IMR-90 (cell line): ENCODE measurements at regions not wholly inside any gene's neighbourhood (a gene's known extent, or its start where the extent isn't known, plus 50 kb on each side); places are given as distances from the start of the nearest gene placed in this dataset.

Source experiments
- ATAC-seq: fragments of 200-7000 bp; cut with Tn5 transposase; 2 replicates; pipeline ENCODE4 v1.9.1; 2020; ENCODE audit warnings: low read depth, mild to moderate bottlenecking, moderate library complexity
- BruUV-seq: library from RNA; stranded (reverse); fragments of 400-500 nt; replicated peaks from 2 replicates; lab custom pipeline; 2021; lab: Mats Ljungman, UMichigan
- CTCF ChIA-PET: fragments of 300-600 bp; formaldehyde crosslinking; extraction: SDS; loops from one replicate; lab custom pipeline; 2021; ENCODE audit warnings: antibody characterized with exemption; lab: Yijun Ruan, JAX
- POLR2A ChIA-PET: fragments of 300-600 bp; sonication (Branson Sonifier 250); formaldehyde crosslinking; loops from one replicate; lab custom pipeline; 2022; ENCODE audit warnings: antibody characterized with exemption; ENCODE audit not compliant: unreplicated experiment; lab: Charles Lee
- DNase-seq: peaks from one replicate; pipeline ENCODE4 v3.0.0; 2013
- H2AFZ ChIP-seq: replicated peaks from 2 replicates; pipeline ENCODE3; 2013; ENCODE audit warnings: low read length, mild to moderate bottlenecking; ENCODE audit not compliant: poor library complexity
- H2AK5ac ChIP-seq: 2 replicates; pipeline ENCODE4 v1.6.1; 2013; ENCODE audit warnings: low read depth, low read length, inconsistent platforms
- H2AK9ac ChIP-seq: replicated peaks from 2 replicates; pipeline ENCODE3; 2013; ENCODE audit warnings: mild to moderate bottlenecking, low read depth, low read length, moderate library complexity; ENCODE audit not compliant: poor library complexity
- H2BK120ac ChIP-seq: 2 replicates; pipeline ENCODE4 v1.6.1; 2013; ENCODE audit warnings: low read depth, low read length, inconsistent platforms
- H2BK15ac ChIP-seq: 3 replicates; pipeline ENCODE4 v1.6.1; 2013; ENCODE audit warnings: low read depth, low read length, inconsistent platforms
- H2BK20ac ChIP-seq: 2 replicates; pipeline ENCODE4 v1.6.1; 2013; ENCODE audit warnings: low read depth, mild to moderate bottlenecking, inconsistent platforms, low read length, moderate library complexity
- H2BK5ac ChIP-seq: 2 replicates; pipeline ENCODE4 v1.6.1; 2013; ENCODE audit warnings: mild to moderate bottlenecking, low read depth, low read length, inconsistent platforms; ENCODE audit not compliant: poor library complexity, severe bottlenecking
- H3K14ac ChIP-seq: replicated peaks from 2 replicates; pipeline ENCODE4 v1.6.1; 2013; ENCODE audit warnings: low read depth, low read length, inconsistent platforms
- H3K18ac ChIP-seq: 2 replicates; pipeline ENCODE4 v1.6.1; 2013; ENCODE audit warnings: low read depth, low read length, control low read depth
- H3K23ac ChIP-seq: 2 replicates; pipeline ENCODE4 v1.6.1; 2013; ENCODE audit warnings: low read depth, low read length, inconsistent platforms
- H3K27ac ChIP-seq: 2 replicates; pipeline ENCODE4 v1.5.1; 2013; ENCODE audit warnings: mild to moderate bottlenecking, control low read depth, low read length; ENCODE audit not compliant: insufficient read depth
- H3K27me3 ChIP-seq: 2 replicates; pipeline ENCODE4 v1.6.1; 2013; ENCODE audit warnings: low read length; ENCODE audit not compliant: control insufficient read depth, insufficient read depth
- H3K36me3 ChIP-seq: 2 replicates; pipeline ENCODE4 v1.6.1; 2013; ENCODE audit warnings: low read length, mixed read lengths; ENCODE audit not compliant: control insufficient read depth, insufficient read depth
- H3K4ac ChIP-seq: 2 replicates; pipeline ENCODE4 v1.6.1; 2013; ENCODE audit warnings: low read depth, low read length, inconsistent platforms
- H3K4me1 ChIP-seq: 2 replicates; pipeline ENCODE4 v1.6.1; 2013; ENCODE audit warnings: low read length, mixed read lengths; ENCODE audit not compliant: control insufficient read depth, insufficient read depth
- H3K4me2 ChIP-seq: 2 replicates; pipeline ENCODE4 v1.6.1; 2013; ENCODE audit warnings: low read depth, mild to moderate bottlenecking, control low read depth, low read length, moderate library complexity
- H3K4me3 ChIP-seq: 2 replicates; pipeline ENCODE4 v1.5.1; 2013; ENCODE audit warnings: low read depth, mild to moderate bottlenecking, control low read depth, low read length, moderate library complexity; ENCODE audit not compliant: insufficient read depth
- H3K56ac ChIP-seq: 2 replicates; pipeline ENCODE4 v1.6.1; 2013; ENCODE audit warnings: low read length, inconsistent platforms; ENCODE audit not compliant: insufficient read depth; ENCODE audit errors: extremely low read depth
- H3K79me1 ChIP-seq, 2 experiments: 2 replicates each; pipeline ENCODE4 v1.6.1; 2013; ENCODE audit warnings: low read length in 2 of 2, inconsistent platforms in 1 of 2, low read depth in 1 of 2
- H3K9ac ChIP-seq: 2 replicates; pipeline ENCODE4 v1.6.1; 2013; ENCODE audit warnings: low read depth, low read length, control low read depth
- H3K9me1 ChIP-seq: 2 replicates; pipeline ENCODE4 v1.6.1; 2013; ENCODE audit warnings: low read length, inconsistent platforms; ENCODE audit not compliant: insufficient read depth
- H3K9me3 ChIP-seq: 2 replicates; pipeline ENCODE4 v1.6.1; 2013; ENCODE audit warnings: low read length; ENCODE audit not compliant: control insufficient read depth, insufficient read depth
- H4K20me1 ChIP-seq: 2 replicates; pipeline ENCODE4 v1.6.1; 2013; ENCODE audit warnings: low read length, inconsistent platforms; ENCODE audit not compliant: insufficient read depth
- H4K5ac ChIP-seq: 2 replicates; pipeline ENCODE4 v1.6.1; 2013; ENCODE audit warnings: mild to moderate bottlenecking, low read depth, low read length, control low read depth
- H4K8ac ChIP-seq, 2 experiments: 2 replicates each; pipeline ENCODE4 v1.6.1; 2013; ENCODE audit warnings: low read depth in 2 of 2, low read length in 2 of 2, control low read depth in 1 of 2, inconsistent platforms in 1 of 2
- H4K91ac ChIP-seq: 2 replicates; pipeline ENCODE4 v1.6.1; 2013; ENCODE audit warnings: low read depth, low read length, inconsistent platforms; ENCODE audit not compliant: insufficient read depth
- BHLHE40 ChIP-seq: fragments of 150-350 bp; IDR thresholded peaks from 2 replicates; pipeline ENCODE4 v1.6.1; 2016; ENCODE audit warnings: mild to moderate bottlenecking, low read depth, low read length
- CEBPB ChIP-seq: IDR thresholded peaks from 2 replicates; pipeline ENCODE4 v1.6.1; 2012; ENCODE audit warnings: low read depth, low read length, improper control_type of control experiment
- CHD1 ChIP-seq: IDR thresholded peaks from 2 replicates; pipeline ENCODE4 v1.6.1; 2012; ENCODE audit warnings: low read depth, low read length, improper control_type of control experiment
- CTCF ChIP-seq: conservative IDR thresholded peaks from 2 replicates; pipeline ENCODE4 v1.5.1; 2012; ENCODE audit warnings: mild to moderate bottlenecking, low read depth, low read length, improper control_type of control experiment
- ELK1 ChIP-seq: fragments of 150-350 bp; IDR thresholded peaks from 2 replicates; pipeline ENCODE4 v1.6.1; 2016; ENCODE audit warnings: low read depth, mild to moderate bottlenecking, low read length, moderate library complexity, borderline replicate concordance
- FOS ChIP-seq: fragments of 150-350 bp; IDR thresholded peaks from 2 replicates; pipeline ENCODE4 v1.6.1; 2016; ENCODE audit warnings: low read depth, low read length
- MAFK ChIP-seq: IDR thresholded peaks from 2 replicates; pipeline ENCODE4 v1.6.1; 2012; ENCODE audit warnings: low read depth, low read length, improper control_type of control experiment
- MAZ ChIP-seq: IDR thresholded peaks from 2 replicates; pipeline ENCODE4 v1.6.1; 2012; ENCODE audit warnings: low read depth, mild to moderate bottlenecking, low read length, improper control_type of control experiment, moderate library complexity, borderline replicate concordance
- MXI1 ChIP-seq: IDR thresholded peaks from 2 replicates; pipeline ENCODE4 v1.6.1; 2012; ENCODE audit warnings: low read depth, mild to moderate bottlenecking, low read length, moderate library complexity, borderline replicate concordance
- NFE2L2 ChIP-seq: fragments of 150-350 bp; IDR thresholded peaks from 2 replicates; pipeline ENCODE4 v1.6.1; 2016; ENCODE audit warnings: low read depth, mild to moderate bottlenecking, low read length
- POLR2A ChIP-seq: IDR thresholded peaks from 2 replicates; pipeline ENCODE4 v1.6.1; 2012; ENCODE audit warnings: mild to moderate bottlenecking, low read depth, low read length
- RAD21 ChIP-seq: IDR thresholded peaks from 2 replicates; pipeline ENCODE4 v1.6.1; 2012; ENCODE audit warnings: low read length, improper control_type of control experiment
- RCOR1 ChIP-seq: IDR thresholded peaks from 2 replicates; pipeline ENCODE4 v1.6.1; 2012; ENCODE audit warnings: mild to moderate bottlenecking, low read length, improper control_type of control experiment; ENCODE audit not compliant: insufficient replicate concordance
- RFX5 ChIP-seq: IDR thresholded peaks from 2 replicates; pipeline ENCODE4 v1.8.0; 2012; ENCODE audit warnings: low read depth, mild to moderate bottlenecking, low read length, moderate library complexity
- SMC3 ChIP-seq: fragments of 150-350 bp; IDR thresholded peaks from 2 replicates; pipeline ENCODE4 v1.6.1; 2016; ENCODE audit warnings: low read depth, mild to moderate bottlenecking, antibody characterized with exemption, low read length, moderate library complexity
- USF2 ChIP-seq: fragments of 150-350 bp; IDR thresholded peaks from 2 replicates; pipeline ENCODE4 v1.6.1; 2017; ENCODE audit warnings: mild to moderate bottlenecking, antibody characterized with exemption, low read length, low read depth
- WGBS, 2 experiments: methylation state at CpG; one replicate each; pipeline versions ENCODE4 v1.1.5 to v1.1.7; 2013; ENCODE audit warnings: missing lambda C conversion rate in 2 of 2; ENCODE audit not compliant: insufficient read length in 1 of 2; ENCODE audit errors: extremely low coverage in 2 of 2; 5-methylcytosine and 5-hydroxymethylcytosine counted together
- dilution Hi-C: fragments of 300-500 bp; cut with HindIII; formaldehyde crosslinking; loops from one replicate; pipeline ENCODE4 v1.14.3; 2018; ENCODE audit warnings: low sequenced_read_pairs; ENCODE audit not compliant: unreplicated experiment
- in situ Hi-C: fragments of 300-500 bp; cut with MboI; formaldehyde crosslinking; loops from 3 replicates; pipeline ENCODE4 v1.14.3; 2019; ENCODE audit warnings: low sequenced_read_pairs, inconsistent platforms, mixed read lengths
- intact Hi-C: fragments of 100-400 bp; cut with micrococcal nuclease; formaldehyde crosslinking; loops from 2 replicates; pipeline ENCODE4 v1.10.0; 2022

GRCh38 chr12:114152890-114153289, 186.8 kb upstream of the RBM19 start:
- Histone ChIP-seq H3K14ac (no peak overlapping the region), H3K27ac (no peak overlapping the region), H2AFZ (no peak overlapping the region), H4K5ac (no peak overlapping the region), H2BK120ac (no peak overlapping the region), H3K36me3 (no peaks in the 10 kb centered on the region), H3K18ac (no peak overlapping the region), H2AK9ac (no peak overlapping the region), H2BK5ac (no peak overlapping the region), H4K91ac (no peak overlapping the region), H4K20me1 (no peaks in the 10 kb centered on the region), H3K9me3 (no peaks in the 10 kb centered on the region), H3K4me3 (no peak overlapping the region), H3K9me1 (no peaks in the 10 kb centered on the region), H3K79me1 (no peaks in the 10 kb centered on the region), H4K8ac (no peak overlapping the region), H2BK15ac (no peak overlapping the region), H2BK20ac (no peak overlapping the region), H3K27me3 (no peaks in the 10 kb centered on the region; the same call in 1 of the 2 replicates), H3K9ac (no peak overlapping the region), H3K4me2 (no peak overlapping the region), H2AK5ac (no peak overlapping the region), H3K4me1 (no peaks in the 10 kb centered on the region), H3K4ac (no peak overlapping the region), H3K56ac (no peak overlapping the region), H3K23ac (no peak overlapping the region)
- POLR2A ChIA-PET: no interaction called here
- no TSS peak for BruUV-seq
- intact Hi-C loops (no loop called here), in situ Hi-C loops (loop anchor here (25.0 kb wide), 1 partner anchor 359 kb away; no protein-coding TSS in a partner anchor), dilution Hi-C loops (no loop called here)
- CTCF ChIA-PET: interaction anchor here (1.4 kb wide), 1 partner anchor 8 kb away, joined by 3 read pairs; no protein-coding TSS in a partner anchor
- TF ChIP-seq MXI1: no peak
- no peak for TF ChIP-seq MAZ
- TF ChIP-seq CEBPB: no peak
- TF ChIP-seq USF2: no peak
- no peak for TF ChIP-seq BHLHE40
- no peak for TF ChIP-seq MAFK
- TF ChIP-seq RCOR1: no peak
- no peak for TF ChIP-seq SMC3
- no peak for TF ChIP-seq CTCF
- no peak for TF ChIP-seq ELK1
- no peak for TF ChIP-seq FOS
- TF ChIP-seq RAD21: no peak
- no peak for TF ChIP-seq RFX5
- TF ChIP-seq CHD1: no peak
- TF ChIP-seq NFE2L2: no peak
- no peak for TF ChIP-seq POLR2A
- ATAC-seq: no peak
- WGBS, 2 experiments: no CpG with 5 or more reads among the region's 4 CpGs
- DNase-seq: no peak
